Panc1 (cell line): ENCODE measurements at regions not wholly inside any gene's neighbourhood (a gene's known extent, or its start where the extent isn't known, plus 50 kb on each side); places are given as distances from the start of the nearest gene placed in this dataset.
"Not testable (repeated sequence)": the region's sequence is repeated elsewhere in the genome, so short reads cannot be mapped to it uniquely, and the experiment has no call there.

Experiments
- ATAC-seq: fragments of 200-7000 bp; cut with Tn5 transposase; 2 replicates; pipeline ENCODE4 v1.9.1; 2020; ENCODE audit warnings: mild to moderate bottlenecking, moderate library complexity
- BruUV-seq: library from RNA; stranded (reverse); fragments of 400-500 nt; replicated peaks from 2 replicates; lab custom pipeline; 2021; lab: Mats Ljungman, UMichigan
- CTCF ChIA-PET: fragments of 300-600 bp; sonication (Branson Sonifier 250); formaldehyde crosslinking; loops from one replicate; lab custom pipeline; 2022; ENCODE audit warnings: antibody characterized with exemption; lab: Charles Lee
- POLR2A ChIA-PET: fragments of 300-600 bp; sonication (Branson Sonifier 250); formaldehyde crosslinking; loops from one replicate; lab custom pipeline; 2022; ENCODE audit warnings: antibody characterized with exemption; lab: Charles Lee
- DNase-seq: peaks from one replicate; pipeline ENCODE4 v3.0.0-alpha.2; 2010; ENCODE audit warnings: low read depth, low spot score
- H3K27ac ChIP-seq: 2 replicates; pipeline ENCODE4 v1.5.1; 2011; ENCODE audit warnings: mild to moderate bottlenecking, low read length, inconsistent platforms
- H3K27me3 ChIP-seq: fragments of 200-500 bp; sonication (Bioruptor generic); 2 replicates; pipeline ENCODE4 v1.6.0; 2014; ENCODE audit warnings: low read length, inconsistent platforms; ENCODE audit not compliant: control insufficient read depth, insufficient read depth
- H3K36me3 ChIP-seq: fragments of 200-500 bp; sonication (Bioruptor generic); 2 replicates; pipeline ENCODE4 v1.5.1; 2014; ENCODE audit warnings: inconsistent platforms, mild to moderate bottlenecking, low read length, moderate library complexity; ENCODE audit not compliant: control insufficient read depth, insufficient read depth
- H3K4me1 ChIP-seq: 2 replicates; pipeline ENCODE4 v1.5.1; 2011; ENCODE audit warnings: inconsistent platforms, mild to moderate bottlenecking, low read length, moderate library complexity; ENCODE audit not compliant: control insufficient read depth, insufficient read depth
- H3K4me3 ChIP-seq, 2 experiments: 2 replicates each; pipeline ENCODE4 v1.5.1; 2011 to 2012; ENCODE audit warnings: low read depth in 2 of 2, low read length in 2 of 2, mild to moderate bottlenecking in 2 of 2, inconsistent platforms in 1 of 2, moderate library complexity in 1 of 2
- H3K9me3 ChIP-seq: fragments of 200-500 bp; sonication (Bioruptor generic); 2 replicates; pipeline ENCODE4 v1.5.1; 2014; ENCODE audit warnings: low read depth, mild to moderate bottlenecking, inconsistent platforms, low read length, moderate library complexity; ENCODE audit not compliant: control insufficient read depth, insufficient read depth
- POLR2AphosphoS5 ChIP-seq: IDR thresholded peaks from 2 replicates; pipeline ENCODE4 v1.6.1; 2012; ENCODE audit warnings: mild to moderate bottlenecking, low read depth, low read length, moderate library complexity
- SIN3A ChIP-seq: IDR thresholded peaks from 2 replicates; pipeline ENCODE4 v1.6.1; 2012; ENCODE audit warnings: low read depth, mild to moderate bottlenecking, low read length, moderate library complexity, borderline replicate concordance; ENCODE audit not compliant: insufficient read depth
- TCF7L2 ChIP-seq: IDR thresholded peaks from 2 replicates; pipeline ENCODE4 v1.6.1; 2011; ENCODE audit warnings: mild to moderate bottlenecking, low read depth, low read length, inconsistent platforms
- in situ Hi-C: cut with HindIII; loops from 2 replicates; pipeline ENCODE4 v1.10.0; 2016; ENCODE audit warnings: low sequenced_read_pairs, low pct_unique_long_range_greater_than_20kb
- intact Hi-C: fragments of 100-400 bp; cut with micrococcal nuclease; formaldehyde crosslinking; loops from one replicate; pipeline ENCODE4 v1.10.0; 2022; ENCODE audit not compliant: unreplicated experiment
- TF ChIP-seq, protein P1 (sequence below): fragments of 450-650 bp; IDR thresholded peaks from 2 replicates; pipeline ENCODE4 v1.5.1; 2017; ENCODE audit warnings: mild to moderate bottlenecking
- TF ChIP-seq, protein P2 (sequence below), 2 experiments: IDR thresholded peaks; 2 replicates each; pipeline ENCODE4 v1.6.1; 2011 to 2012; ENCODE audit warnings: low read depth in 2 of 2, control low read depth in 1 of 2, low read length in 1 of 2, mild to moderate bottlenecking in 1 of 2, moderate library complexity in 1 of 2; ENCODE audit not compliant: insufficient read depth in 1 of 2

DNA sequence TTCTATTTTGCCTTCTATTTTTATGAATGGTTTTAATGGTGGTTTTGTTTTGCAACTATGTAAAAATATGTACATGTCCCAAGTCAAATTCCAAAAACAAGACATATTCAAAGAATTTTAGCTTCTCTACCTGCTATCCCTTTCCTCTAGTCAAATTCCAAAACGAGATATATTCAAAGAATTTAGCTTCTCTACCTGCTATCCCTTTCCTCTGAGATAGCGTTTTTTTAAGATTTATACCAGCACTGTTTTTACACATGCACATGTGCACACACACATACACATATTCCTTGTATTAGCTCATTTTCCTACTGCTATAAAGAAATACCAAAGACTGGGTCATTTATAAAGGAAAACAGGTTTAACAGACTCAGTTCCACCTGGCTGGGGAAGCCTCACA lies 199.1 kb upstream of the ARL4C start:
- intact Hi-C loops, result no loop called here
- in situ Hi-C loops, result no loop called here

DNA sequence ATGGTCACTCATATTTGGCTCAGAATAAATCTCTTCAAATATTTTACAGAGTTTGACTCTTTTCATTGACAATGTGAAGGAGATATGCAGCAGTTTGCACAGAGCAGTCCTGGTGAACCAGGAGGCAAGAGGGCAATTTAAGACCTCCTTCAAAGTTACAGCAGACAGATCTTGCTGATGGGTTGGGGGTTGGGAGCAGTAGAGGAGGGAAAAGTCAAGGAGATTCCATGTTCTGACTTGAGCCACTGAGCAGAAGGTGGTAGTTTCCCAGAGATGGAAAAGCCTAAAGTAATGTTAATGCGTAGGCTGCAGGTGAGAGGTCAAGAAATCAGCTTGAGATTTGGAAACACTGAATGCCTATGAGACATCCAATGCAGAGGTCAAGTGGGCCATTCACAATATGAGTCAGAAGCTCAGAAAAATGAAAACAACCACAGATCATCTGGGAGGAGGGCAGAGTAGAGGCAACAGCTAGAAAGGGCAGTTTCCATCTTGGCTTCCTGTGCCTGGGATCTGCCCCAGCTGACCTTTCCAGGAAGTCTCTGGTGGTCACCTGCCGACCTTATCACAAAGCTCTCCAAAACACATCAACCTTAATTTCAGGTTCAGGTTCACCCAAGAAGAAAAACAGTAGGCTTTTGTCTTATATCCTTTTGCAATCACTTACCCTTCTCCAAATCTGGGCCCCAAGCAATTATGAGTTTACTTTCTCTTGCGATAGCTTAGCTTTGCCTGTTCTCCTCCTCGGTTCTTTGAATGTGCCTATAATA lies 197.5 kb upstream of the ARL4C start:
- ChIA-PET CTCF (no interaction called here), POLR2A (no interaction called here)
- H3K36me3 ChIP-seq, result no peaks in the 10 kb centered on the region
- in situ Hi-C loops (no loop called here), intact Hi-C loops (no loop called here)
- H3K4me3 ChIP-seq, result no peak overlapping the region
- ATAC-seq, result no peak
- no peak overlapping the region for H3K27ac ChIP-seq
- TF ChIP-seq, protein P1, sequence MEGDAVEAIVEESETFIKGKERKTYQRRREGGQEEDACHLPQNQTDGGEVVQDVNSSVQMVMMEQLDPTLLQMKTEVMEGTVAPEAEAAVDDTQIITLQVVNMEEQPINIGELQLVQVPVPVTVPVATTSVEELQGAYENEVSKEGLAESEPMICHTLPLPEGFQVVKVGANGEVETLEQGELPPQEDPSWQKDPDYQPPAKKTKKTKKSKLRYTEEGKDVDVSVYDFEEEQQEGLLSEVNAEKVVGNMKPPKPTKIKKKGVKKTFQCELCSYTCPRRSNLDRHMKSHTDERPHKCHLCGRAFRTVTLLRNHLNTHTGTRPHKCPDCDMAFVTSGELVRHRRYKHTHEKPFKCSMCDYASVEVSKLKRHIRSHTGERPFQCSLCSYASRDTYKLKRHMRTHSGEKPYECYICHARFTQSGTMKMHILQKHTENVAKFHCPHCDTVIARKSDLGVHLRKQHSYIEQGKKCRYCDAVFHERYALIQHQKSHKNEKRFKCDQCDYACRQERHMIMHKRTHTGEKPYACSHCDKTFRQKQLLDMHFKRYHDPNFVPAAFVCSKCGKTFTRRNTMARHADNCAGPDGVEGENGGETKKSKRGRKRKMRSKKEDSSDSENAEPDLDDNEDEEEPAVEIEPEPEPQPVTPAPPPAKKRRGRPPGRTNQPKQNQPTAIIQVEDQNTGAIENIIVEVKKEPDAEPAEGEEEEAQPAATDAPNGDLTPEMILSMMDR, result no peak
- peaks cover 8% of the 10 kb centered on the region; the same call in 1 of the 2 replicates for H3K9me3 ChIP-seq
- H3K4me1 ChIP-seq, result peaks cover 18% of the 10 kb centered on the region; the same call in 1 of the 2 replicates
- no TSS peak for BruUV-seq
- H3K27me3 ChIP-seq, result no peaks in the 10 kb centered on the region
- DNase-seq, result peak; percentile 27

More for the DNA sequence above, 199.1 kb upstream of the ARL4C start:
- POLR2A ChIA-PET, result no interaction called here
- no peak for DNase-seq
- Histone ChIP-seq H3K4me3 (no peak overlapping the region), H3K36me3 (no peaks in the 10 kb centered on the region), H3K4me1 (peaks cover 11% of the 10 kb centered on the region; the same call in 1 of the 2 replicates), H3K27me3 (no peaks in the 10 kb centered on the region), H3K27ac (no peak overlapping the region), H3K9me3 (peaks cover 8% of the 10 kb centered on the region; the same call in 1 of the 2 replicates)
- BruUV-seq, result no TSS peak
- no peak for ATAC-seq
- CTCF ChIA-PET, result no interaction called here
- TF ChIP-seq POLR2AphosphoS5 (no peak), TCF7L2 (no peak), SIN3A (no peak)
- TF ChIP-seq, protein P2, sequence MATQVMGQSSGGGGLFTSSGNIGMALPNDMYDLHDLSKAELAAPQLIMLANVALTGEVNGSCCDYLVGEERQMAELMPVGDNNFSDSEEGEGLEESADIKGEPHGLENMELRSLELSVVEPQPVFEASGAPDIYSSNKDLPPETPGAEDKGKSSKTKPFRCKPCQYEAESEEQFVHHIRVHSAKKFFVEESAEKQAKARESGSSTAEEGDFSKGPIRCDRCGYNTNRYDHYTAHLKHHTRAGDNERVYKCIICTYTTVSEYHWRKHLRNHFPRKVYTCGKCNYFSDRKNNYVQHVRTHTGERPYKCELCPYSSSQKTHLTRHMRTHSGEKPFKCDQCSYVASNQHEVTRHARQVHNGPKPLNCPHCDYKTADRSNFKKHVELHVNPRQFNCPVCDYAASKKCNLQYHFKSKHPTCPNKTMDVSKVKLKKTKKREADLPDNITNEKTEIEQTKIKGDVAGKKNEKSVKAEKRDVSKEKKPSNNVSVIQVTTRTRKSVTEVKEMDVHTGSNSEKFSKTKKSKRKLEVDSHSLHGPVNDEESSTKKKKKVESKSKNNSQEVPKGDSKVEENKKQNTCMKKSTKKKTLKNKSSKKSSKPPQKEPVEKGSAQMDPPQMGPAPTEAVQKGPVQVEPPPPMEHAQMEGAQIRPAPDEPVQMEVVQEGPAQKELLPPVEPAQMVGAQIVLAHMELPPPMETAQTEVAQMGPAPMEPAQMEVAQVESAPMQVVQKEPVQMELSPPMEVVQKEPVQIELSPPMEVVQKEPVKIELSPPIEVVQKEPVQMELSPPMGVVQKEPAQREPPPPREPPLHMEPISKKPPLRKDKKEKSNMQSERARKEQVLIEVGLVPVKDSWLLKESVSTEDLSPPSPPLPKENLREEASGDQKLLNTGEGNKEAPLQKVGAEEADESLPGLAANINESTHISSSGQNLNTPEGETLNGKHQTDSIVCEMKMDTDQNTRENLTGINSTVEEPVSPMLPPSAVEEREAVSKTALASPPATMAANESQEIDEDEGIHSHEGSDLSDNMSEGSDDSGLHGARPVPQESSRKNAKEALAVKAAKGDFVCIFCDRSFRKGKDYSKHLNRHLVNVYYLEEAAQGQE (IDR thresholded peaks at IDR 0.05; ENCODE audit: insufficient read depth in 1 of 2, low read depth in 2 of 2, low read length in 1 of 2), result no peak
- TF ChIP-seq, protein P1, result no peak

DNA sequence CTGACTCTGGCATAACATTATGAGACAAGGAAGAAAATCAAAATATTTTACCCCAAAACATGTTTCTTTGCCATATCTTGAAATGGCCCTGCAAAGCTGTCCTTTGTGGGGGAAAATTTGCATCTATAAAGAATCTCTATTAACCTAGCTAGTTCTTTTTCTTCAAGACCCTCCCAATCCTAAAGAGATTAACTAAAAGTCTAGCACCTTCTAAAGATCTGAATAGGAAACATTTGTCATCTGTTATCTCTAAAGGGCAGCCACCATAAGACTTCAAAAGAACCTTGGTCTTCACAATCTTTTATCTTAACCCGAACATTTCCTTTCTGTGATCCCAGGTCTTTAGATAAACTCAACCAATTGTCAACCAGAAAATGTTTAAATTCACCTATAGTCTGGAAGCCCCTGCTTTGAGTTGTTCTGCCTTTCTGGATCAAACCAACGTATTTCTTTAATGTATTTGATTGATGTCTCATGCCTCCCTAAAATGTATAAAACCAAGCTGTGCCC lies 196.9 kb upstream of the ARL4C start:
- in situ Hi-C loops, H3K36me3 ChIP-seq, H3K9me3 ChIP-seq, H3K4me3 ChIP-seq, H3K27ac ChIP-seq, ATAC-seq, POLR2A ChIA-PET, DNase-seq, intact Hi-C loops, H3K27me3 ChIP-seq, CTCF ChIA-PET, BruUV-seq: not testable (repeated sequence)
- peaks cover 18% of the 10 kb centered on the region; the same call in 1 of the 2 replicates for H3K4me1 ChIP-seq

DNA sequence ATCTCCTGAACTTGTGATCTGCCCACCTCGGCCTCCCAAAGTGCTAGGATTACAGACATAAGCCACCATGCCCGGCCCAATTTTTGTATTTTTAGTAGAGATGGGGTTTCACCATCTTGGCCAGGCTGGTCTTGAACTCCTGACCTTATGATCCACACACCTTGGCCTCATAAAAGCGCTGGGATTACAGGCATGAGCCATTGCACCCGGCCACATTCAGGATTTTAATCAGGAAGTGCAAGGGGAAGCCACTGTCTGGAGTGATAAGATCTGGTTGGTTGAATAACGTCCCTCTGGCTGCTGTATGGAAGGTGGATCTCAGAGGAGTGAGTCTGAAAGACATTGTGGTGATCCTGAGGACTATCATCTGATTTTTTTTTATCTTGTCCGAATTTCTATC lies 196.3 kb upstream of the ARL4C start:
- H3K27ac ChIP-seq, CTCF ChIA-PET, H3K4me3 ChIP-seq, POLR2A ChIA-PET, H3K27me3 ChIP-seq, BruUV-seq, H3K9me3 ChIP-seq, in situ Hi-C loops, intact Hi-C loops, H3K36me3 ChIP-seq, ATAC-seq, DNase-seq: not testable (repeated sequence)
- peaks cover 18% of the 10 kb centered on the region; the same call in 1 of the 2 replicates for H3K4me1 ChIP-seq
